HepG2 (cell line): ENCODE measurements at regions not wholly inside any gene's neighbourhood (a gene's known extent, or its start where the extent isn't known, plus 50 kb on each side); places are given as distances from the start of the nearest gene placed in this dataset.

Source experiments
- ATAC-seq: fragments of 200-7000 bp; cut with Tn5 transposase; 3 replicates; pipeline ENCODE4 v1.9.1; 2020; ENCODE audit warnings: mild to moderate bottlenecking, moderate library complexity
- BruUV-seq: library from RNA; stranded (reverse); fragments of 400-500 nt; replicated peaks from 2 replicates; lab custom pipeline; 2021; lab: Mats Ljungman, UMichigan
- CTCF ChIA-PET: fragments of 300-600 bp; formaldehyde crosslinking; extraction: SDS; loops from one replicate; lab custom pipeline; 2021; ENCODE audit warnings: low total read pairs, inconsistent platforms, low intra/inter-chr PET ratio; lab: Yijun Ruan, JAX
- POLR2A ChIA-PET: fragments of 350-600 bp; sonication (Branson Sonifier 250); formaldehyde crosslinking; loops from one replicate; lab custom pipeline; 2020; ENCODE audit warnings: antibody characterized with exemption, inconsistent platforms; lab: Yijun Ruan, JAX
- DNase-seq: peaks from one replicate; pipeline ENCODE4 v3.0.0-alpha.2; 2015; ENCODE audit warnings: low spot score
- FAIRE-seq: peaks from 3 replicates; lab custom pipeline; 2011; peaks lifted over from hg19 to GRCh38; lab: Jason Lieb, UNC
- H2AFZ ChIP-seq: one replicate; pipeline ENCODE4 v1.6.1; 2011; ENCODE audit warnings: low read length, inconsistent platforms
- H3K27ac ChIP-seq: fragments of 300-600 bp; 3 replicates; pipeline ENCODE4 v1.8.0; 2011; ENCODE audit warnings: mixed run types, mild to moderate bottlenecking, mixed read lengths, low read length, inconsistent platforms; ENCODE audit not compliant: insufficient read depth; ENCODE audit errors: extremely low read length
- H3K27me3 ChIP-seq, 2 experiments: fragments of 200-600 bp in 1 of 2; 2 replicates in 1 of 2; 3 replicates in 1 of 2; pipeline versions ENCODE4 v1.6.0 to v1.8.0; 2011; ENCODE audit warnings: low read length in 2 of 2, mild to moderate bottlenecking in 2 of 2, moderate library complexity in 2 of 2, inconsistent platforms in 1 of 2; ENCODE audit not compliant: insufficient read depth in 2 of 2, control insufficient read depth in 1 of 2
- H3K36me3 ChIP-seq, 2 experiments: fragments of 200-600 bp in 1 of 2; replicated peaks in 1 of 2; 2 replicates in 1 of 2; 3 replicates in 1 of 2; pipeline versions ENCODE4 v1.5.1 to v1.8.0; 2011; ENCODE audit warnings: low read length in 2 of 2, inconsistent platforms in 1 of 2; ENCODE audit not compliant: insufficient read depth in 2 of 2, control insufficient read depth in 1 of 2
- H3K4me1 ChIP-seq: 2 replicates; pipeline ENCODE4 v1.5.1; 2012; ENCODE audit warnings: low read length, inconsistent platforms; ENCODE audit not compliant: insufficient read depth
- H3K4me2 ChIP-seq: 2 replicates; pipeline ENCODE4 v1.6.0; 2011; ENCODE audit warnings: low read depth, low read length, inconsistent platforms
- H3K4me3 ChIP-seq, 3 experiments: fragments of 200-600 bp in 1 of 3; sonication (generic), shearing (Covaris generic) in 1 of 3; replicated peaks in 1 of 3; 2 replicates each; pipeline ENCODE4 v1.5.1; 2011 to 2016; ENCODE audit warnings: low read length in 3 of 3, inconsistent platforms in 2 of 3, low read depth in 2 of 3, mild to moderate bottlenecking in 2 of 3, control low read depth in 1 of 3, mixed read lengths in 1 of 3; ENCODE audit not compliant: insufficient read depth in 1 of 3
- H3K79me2 ChIP-seq: one replicate; pipeline ENCODE4 v1.6.1; 2011; ENCODE audit warnings: low read length, inconsistent platforms; ENCODE audit not compliant: insufficient read depth
- H3K9ac ChIP-seq: 2 replicates; pipeline ENCODE4 v1.6.0; 2011; ENCODE audit warnings: mild to moderate bottlenecking, low read depth, low read length, inconsistent platforms; ENCODE audit not compliant: insufficient read depth
- H3K9me3 ChIP-seq: 2 replicates; pipeline ENCODE4 v1.5.1; 2012; ENCODE audit warnings: mild to moderate bottlenecking, low read length
- H4K20me1 ChIP-seq: 2 replicates; pipeline ENCODE4 v1.6.0; 2011; ENCODE audit warnings: inconsistent platforms, mild to moderate bottlenecking, low read length, moderate library complexity; ENCODE audit not compliant: insufficient read depth
- ATF1 ChIP-seq: IDR thresholded peaks from 2 replicates; pipeline ENCODE4 v1.6.1; 2016; ENCODE audit warnings: mild to moderate bottlenecking, control low read depth
- BORCS8-MEF2B ChIP-seq: sonication (generic); formaldehyde crosslinking; IDR thresholded peaks from 2 replicates; pipeline ENCODE4 v1.8.0; 2022; ENCODE audit warnings: mild to moderate bottlenecking, missing genetic modification reagents
- CTCF ChIP-seq: sonication (generic); formaldehyde crosslinking; IDR thresholded peaks from 2 replicates; pipeline ENCODE4 v1.5.0; 2020; ENCODE audit warnings: mild to moderate bottlenecking, missing genetic modification reagents, moderate library complexity
- GLI4 ChIP-seq: sonication (generic); formaldehyde crosslinking; IDR thresholded peaks from 2 replicates; pipeline ENCODE4 v1.5.1; 2020; ENCODE audit warnings: missing genetic modification reagents, mild to moderate bottlenecking, moderate library complexity, borderline replicate concordance
- IRF1 ChIP-seq: sonication (generic); formaldehyde crosslinking; IDR thresholded peaks from 2 replicates; pipeline ENCODE4 v1.4.0; 2020; ENCODE audit warnings: low read depth, mild to moderate bottlenecking, missing genetic modification reagents
- MAF1 ChIP-seq: sonication (generic); formaldehyde crosslinking; IDR thresholded peaks from 2 replicates; pipeline ENCODE4 v1.5.0; 2020; ENCODE audit warnings: missing genetic modification reagents, borderline replicate concordance
- PAXIP1 ChIP-seq: sonication (generic); formaldehyde crosslinking; conservative IDR thresholded peaks from 2 replicates; pipeline ENCODE4 v1.4.0; 2020; ENCODE audit warnings: mild to moderate bottlenecking, missing genetic modification reagents, moderate library complexity
- PRMT3 ChIP-seq: sonication (generic); formaldehyde crosslinking; IDR thresholded peaks from 2 replicates; pipeline ENCODE4 v1.8.1; 2022; ENCODE audit warnings: low read depth, mild to moderate bottlenecking, moderate library complexity, missing genetic modification reagents, borderline replicate concordance
- RBM39 ChIP-seq: fragments of 200-400 bp; formaldehyde crosslinking; IDR thresholded peaks from one replicate; pipeline ENCODE4 v1.6.1; 2018; ENCODE audit warnings: antibody characterized with exemption, mild to moderate bottlenecking, low read depth, low read length; ENCODE audit not compliant: poor library complexity, severe bottlenecking
- SNAPC2 ChIP-seq: sonication (generic); formaldehyde crosslinking; IDR thresholded peaks from 2 replicates; pipeline ENCODE4 v1.8.1; 2022; ENCODE audit warnings: mild to moderate bottlenecking, missing genetic modification reagents
- SRSF4 ChIP-seq: fragments of 200-400 bp; formaldehyde crosslinking; IDR thresholded peaks from one replicate; pipeline ENCODE4 v1.6.1; 2018; ENCODE audit warnings: mild to moderate bottlenecking, low read depth, low read length, moderate library complexity; ENCODE audit not compliant: poor library complexity, severe bottlenecking
- TBP ChIP-seq: sonication (generic); formaldehyde crosslinking; IDR thresholded peaks from 2 replicates; pipeline ENCODE4 v1.5.0; 2020; ENCODE audit warnings: missing genetic modification reagents
- TFE3 ChIP-seq: IDR thresholded peaks from 2 replicates; pipeline ENCODE4 v1.6.1; 2016
- ZNF160 ChIP-seq: sonication (generic); formaldehyde crosslinking; IDR thresholded peaks from 2 replicates; pipeline ENCODE4 v1.8.0; 2022; ENCODE audit warnings: mild to moderate bottlenecking, inconsistent platforms, missing genetic modification reagents
- ZNF33B ChIP-seq: sonication (generic); formaldehyde crosslinking; IDR thresholded peaks from 2 replicates; pipeline ENCODE4 v1.5.1; 2020; ENCODE audit warnings: mild to moderate bottlenecking, missing genetic modification reagents
- ZNF552 ChIP-seq: sonication (generic); formaldehyde crosslinking; IDR thresholded peaks from 2 replicates; pipeline ENCODE4 v1.9.0; 2022; ENCODE audit warnings: missing genetic modification reagents, mild to moderate bottlenecking, borderline replicate concordance
- ZNF761 ChIP-seq: sonication (generic); formaldehyde crosslinking; conservative IDR thresholded peaks from 2 replicates; pipeline ENCODE4 v1.4.0; 2020; ENCODE audit warnings: mild to moderate bottlenecking, missing genetic modification reagents
- ZNF839 ChIP-seq: sonication (generic); formaldehyde crosslinking; IDR thresholded peaks from 2 replicates; pipeline ENCODE4 v1.4.0; 2020; ENCODE audit warnings: missing genetic modification reagents, mild to moderate bottlenecking, borderline replicate concordance
- WGBS: methylation state at CpG from one replicate; pipeline ENCODE4 v1.1.6; 2017; ENCODE audit warnings: low lambda C conversion rate; 5-methylcytosine and 5-hydroxymethylcytosine counted together
- in situ Hi-C: cut with HindIII; loops from 2 replicates; pipeline ENCODE4 v1.10.0; 2017; ENCODE audit warnings: low pct_unique_long_range_greater_than_20kb; ENCODE audit not compliant: extremely low pct_ligation_motif_present
- intact Hi-C: fragments of 100-400 bp; cut with micrococcal nuclease; formaldehyde crosslinking; loops from one replicate; pipeline ENCODE4 v1.10.0; 2022; ENCODE audit not compliant: unreplicated experiment

- TF ChIP-seq TFE3 (CRISPR knock-in tag) (no peak), ZNF761 (no peak), PRMT3 (CRISPR knock-in tag) (no peak), ATF1 (CRISPR knock-in tag) (no peak), ZNF552 (CRISPR knock-in tag) (no peak), GLI4 (CRISPR knock-in tag) (no peak), ZNF839 (no peak), RBM39 (no peak), BORCS8-MEF2B (no peak), ZNF160 (CRISPR knock-in tag) (no peak), ZNF33B (no peak)
These were observed 170.6 kb downstream of the IBTK start (continued) for GRCh38 chr6:82076916-82077315.

- Histone ChIP-seq H3K27me3 (no peaks in the 10 kb centered on the region), H3K4me1 (peaks cover 35% of the 10 kb centered on the region), H4K20me1 (no peaks in the 10 kb centered on the region), H3K9ac (no peak overlapping the region), H3K27ac (no peak overlapping the region), H3K79me2 (no peaks in the 10 kb centered on the region), H2AFZ (no peak overlapping the region), H3K4me3 (no peak overlapping the region), H3K4me2 (no peak overlapping the region), H3K9me3 (no peaks in the 10 kb centered on the region), H3K36me3 (no peaks in the 10 kb centered on the region)
- POLR2A ChIA-PET = no interaction called here
- no peak for FAIRE-seq
- no TSS peak for BruUV-seq
- intact Hi-C loops = no loop called here
- in situ Hi-C loops = no loop called here
- CTCF ChIA-PET = no interaction called here
- WGBS = 97% methylated on average over 2 of the region's 2 CpGs
- DNase-seq = no peak
- ATAC-seq = no peak
- TF ChIP-seq TBP (CRISPR knock-in tag) (no peak), MAF1 (no peak), SNAPC2 (CRISPR knock-in tag) (no peak), IRF1 (CRISPR knock-in tag) (no peak), SRSF4 (no peak), CTCF (CRISPR knock-in tag) (no peak), PAXIP1 (CRISPR knock-in tag) (no peak)
These were observed 173.0 kb downstream of the IBTK start for GRCh38 chr6:82074556-82074955.
